ENCODE measurements at regions not wholly inside any gene's neighbourhood (a gene's known extent, or its start where the extent isn't known, plus 50 kb on each side); places are given as distances from the start of the nearest gene placed in this dataset.

- TF ChIP-seq, protein P1, sequence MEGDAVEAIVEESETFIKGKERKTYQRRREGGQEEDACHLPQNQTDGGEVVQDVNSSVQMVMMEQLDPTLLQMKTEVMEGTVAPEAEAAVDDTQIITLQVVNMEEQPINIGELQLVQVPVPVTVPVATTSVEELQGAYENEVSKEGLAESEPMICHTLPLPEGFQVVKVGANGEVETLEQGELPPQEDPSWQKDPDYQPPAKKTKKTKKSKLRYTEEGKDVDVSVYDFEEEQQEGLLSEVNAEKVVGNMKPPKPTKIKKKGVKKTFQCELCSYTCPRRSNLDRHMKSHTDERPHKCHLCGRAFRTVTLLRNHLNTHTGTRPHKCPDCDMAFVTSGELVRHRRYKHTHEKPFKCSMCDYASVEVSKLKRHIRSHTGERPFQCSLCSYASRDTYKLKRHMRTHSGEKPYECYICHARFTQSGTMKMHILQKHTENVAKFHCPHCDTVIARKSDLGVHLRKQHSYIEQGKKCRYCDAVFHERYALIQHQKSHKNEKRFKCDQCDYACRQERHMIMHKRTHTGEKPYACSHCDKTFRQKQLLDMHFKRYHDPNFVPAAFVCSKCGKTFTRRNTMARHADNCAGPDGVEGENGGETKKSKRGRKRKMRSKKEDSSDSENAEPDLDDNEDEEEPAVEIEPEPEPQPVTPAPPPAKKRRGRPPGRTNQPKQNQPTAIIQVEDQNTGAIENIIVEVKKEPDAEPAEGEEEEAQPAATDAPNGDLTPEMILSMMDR (conservative IDR thresholded peaks at IDR 0.05; ENCODE audit: low read depth in 2 of 2) = no peak
- TF ChIP-seq POLR2AphosphoS5 (IDR thresholded peaks at IDR 0.05; ENCODE audit: low read depth) (no peak), EZH2 (IDR thresholded peaks at IDR 0.05; ENCODE audit: low read depth, unreplicated experiment) (no peak)
Measured at GRCh38 chr2:144894612-144895599, 375.0 kb upstream of the ZEB2 start.

All from GM23338 (cell line).